H7 (cell line): ENCODE measurements at regions not wholly inside any gene's neighbourhood (a gene's known extent, or its start where the extent isn't known, plus 50 kb on each side); places are given as distances from the start of the nearest gene placed in this dataset.

Experiments
- DNase-seq: peaks from one replicate; pipeline ENCODE4 v3.0.0; 2012
- H3K27me3 ChIP-seq: 2 replicates; pipeline ENCODE4 v1.6.0; 2011; ENCODE audit warnings: mild to moderate bottlenecking, low read length; ENCODE audit not compliant: control insufficient read depth, insufficient read depth
- H3K36me3 ChIP-seq: replicated peaks from 2 replicates; pipeline ENCODE4 v1.5.1; 2011; ENCODE audit warnings: low read length; ENCODE audit not compliant: control insufficient read depth, insufficient read depth
- H3K4me3 ChIP-seq: 2 replicates; pipeline ENCODE4 v1.5.1; 2011; ENCODE audit warnings: low read depth, mild to moderate bottlenecking, control low read depth, low read length, moderate library complexity; ENCODE audit not compliant: insufficient read depth

GRCh38 chr12:97299847-97300246, 162.8 kb upstream of the RMST start:
- no peak overlapping the region for H3K4me3 ChIP-seq
- no peaks in the 10 kb centered on the region for H3K36me3 ChIP-seq
- no peaks in the 10 kb centered on the region for H3K27me3 ChIP-seq
- DNase-seq: no peak

GRCh38 chr12:97300431-97300830, 162.2 kb upstream of the RMST start:
- Histone ChIP-seq H3K27me3 (no peaks in the 10 kb centered on the region), H3K4me3 (no peak overlapping the region), H3K36me3 (no peaks in the 10 kb centered on the region)
- no peak for DNase-seq

GRCh38 chr12:97300891-97301290, 161.7 kb upstream of the RMST start:
- DNase-seq: no peak
- H3K36me3 ChIP-seq: no peaks in the 10 kb centered on the region
- H3K4me3 ChIP-seq: no peak overlapping the region
- H3K27me3 ChIP-seq: no peaks in the 10 kb centered on the region

GRCh38 chr12:97301576-97301975, 161.0 kb upstream of the RMST start:
- no peaks in the 10 kb centered on the region for H3K27me3 ChIP-seq
- no peak for DNase-seq

GRCh38 chr12:97305651-97306050, 157.0 kb upstream of the RMST start:
- Histone ChIP-seq H3K36me3 (no peaks in the 10 kb centered on the region), H3K4me3 (no peak overlapping the region), H3K27me3 (no peaks in the 10 kb centered on the region)
- no peak for DNase-seq

More at GRCh38 chr12:97301576-97301975, 161.0 kb upstream of the RMST start:
- H3K4me3 ChIP-seq: no peak overlapping the region
- H3K36me3 ChIP-seq: no peaks in the 10 kb centered on the region

- H3K4me3 ChIP-seq: no peak overlapping the region
- no peaks in the 10 kb centered on the region for H3K27me3 ChIP-seq
- no peaks in the 10 kb centered on the region for H3K36me3 ChIP-seq
- DNase-seq: no peak
Observed at GRCh38 chr12:97306147-97306546, 156.5 kb upstream of the RMST start.

GRCh38 chr12:97308576-97309198, 153.9 kb upstream of the RMST start:
- Histone ChIP-seq H3K4me3 (no peak overlapping the region), H3K36me3 (no peaks in the 10 kb centered on the region), H3K27me3 (peaks cover 2% of the 10 kb centered on the region; the same call in 1 of the 2 replicates)
- no peak for DNase-seq

- no peak overlapping the region for H3K4me3 ChIP-seq
- DNase-seq: no peak
- no peaks in the 10 kb centered on the region for H3K36me3 ChIP-seq
- peaks cover 2% of the 10 kb centered on the region; the same call in 1 of the 2 replicates for H3K27me3 ChIP-seq
Observed at GRCh38 chr12:97309921-97310320, 152.7 kb upstream of the RMST start.

- Histone ChIP-seq H3K27me3 (peaks cover 2% of the 10 kb centered on the region; the same call in 1 of the 2 replicates), H3K36me3 (no peaks in the 10 kb centered on the region), H3K4me3 (no peak overlapping the region)
- DNase-seq: peak; percentile 26
Observed at GRCh38 chr12:97312570-97313135, 150.0 kb upstream of the RMST start.

GRCh38 chr12:97313471-97314190, 149.0 kb upstream of the RMST start:
- peaks cover 2% of the 10 kb centered on the region; the same call in 1 of the 2 replicates for H3K27me3 ChIP-seq
- H3K4me3 ChIP-seq: no peak overlapping the region
- DNase-seq: no peak
- H3K36me3 ChIP-seq: no peaks in the 10 kb centered on the region

GRCh38 chr12:97316321-97316720, 146.3 kb upstream of the RMST start:
- no peaks in the 10 kb centered on the region for H3K36me3 ChIP-seq
- H3K27me3 ChIP-seq: peaks cover 2% of the 10 kb centered on the region; the same call in 1 of the 2 replicates
- H3K4me3 ChIP-seq: no peak overlapping the region
- DNase-seq: no peak

GRCh38 chr12:97321621-97322020, 141.0 kb upstream of the RMST start:
- Histone ChIP-seq H3K4me3 (no peak overlapping the region), H3K36me3 (no peaks in the 10 kb centered on the region), H3K27me3 (no peaks in the 10 kb centered on the region)
- DNase-seq: no peak

- Histone ChIP-seq H3K27me3 (no peaks in the 10 kb centered on the region), H3K4me3 (no peak overlapping the region), H3K36me3 (no peaks in the 10 kb centered on the region)
- DNase-seq: no peak
Observed at GRCh38 chr12:97322388-97322787, 140.2 kb upstream of the RMST start.

GRCh38 chr12:97323154-97323553, 139.4 kb upstream of the RMST start:
- Histone ChIP-seq H3K36me3 (no peaks in the 10 kb centered on the region), H3K27me3 (no peaks in the 10 kb centered on the region), H3K4me3 (no peak overlapping the region)
- no peak for DNase-seq

GRCh38 chr12:97324471-97324870, 138.1 kb upstream of the RMST start:
- Histone ChIP-seq H3K27me3 (no peaks in the 10 kb centered on the region), H3K36me3 (no peaks in the 10 kb centered on the region), H3K4me3 (no peak overlapping the region)
- DNase-seq: peak; percentile 26
